ENCODE measurements at regions not wholly inside any gene's neighbourhood (a gene's known extent, or its start where the extent isn't known, plus 50 kb on each side); places are given as distances from the start of the nearest gene placed in this dataset.
"Not testable (repeated sequence)": the region's sequence is repeated elsewhere in the genome, so short reads cannot be mapped to it uniquely, and the experiment has no call there.

GRCh38 chr6:134575221-134575620 is 257.3 kb upstream of the SGK1 start:
- H3K36me3 ChIP-seq (ENCODE audit: control insufficient read depth in 2 of 3, insufficient read depth in 3 of 3, low read length in 3 of 3), result no peaks in the 10 kb centered on the region
- H3K4me3 Mint-ChIP-seq, result no peak overlapping the region
- H3K27ac ChIP-seq (ENCODE audit: low read depth, low read length), result no peak overlapping the region
- ATAC-seq (no peak), DNase-seq (no peak)
- CTCF ChIA-PET, result no interaction called here
- no peaks in the 10 kb centered on the region for H3K27me3 ChIP-seq (ENCODE audit: control insufficient read depth in 2 of 2, insufficient read depth in 2 of 2, low read length in 2 of 2)
- no peak overlapping the region for H3K27ac Mint-ChIP-seq
- peaks cover 0 to 27% (median 0%) of the 10 kb centered on the region in 5 donors for H3K27me3 Mint-ChIP-seq
- H3K36me3 Mint-ChIP-seq, result peaks cover 0 to 27% (median 5%) of the 10 kb centered on the region in 5 donors
- intact Hi-C loops (cut with micrococcal nuclease), result no loop called here
- POLR2A ChIA-PET, result no interaction called here
- H3K4me3 ChIP-seq (ENCODE audit: low read length), result no peak overlapping the region
- H3K4me1 ChIP-seq (ENCODE audit: control insufficient read depth in 2 of 2, insufficient read depth in 2 of 2, low read length in 2 of 2), result no peaks in the 10 kb centered on the region
- H3K9me3 ChIP-seq (ENCODE audit: control insufficient read depth in 2 of 3, low read length in 3 of 3), result no peaks in the 10 kb centered on the region
- peaks cover 0 to 18% (median 5%) of the 10 kb centered on the region in 11 donors for H3K9me3 Mint-ChIP-seq
- peaks cover 1 to 12% (median 2%) of the 10 kb centered on the region in 7 donors for H3K4me1 Mint-ChIP-seq

- DNase-seq, result no peak
- no peaks in the 10 kb centered on the region for H3K9me3 ChIP-seq (ENCODE audit: control insufficient read depth in 2 of 3, low read length in 3 of 3)
- peaks cover 0 to 27% (median 0%) of the 10 kb centered on the region in 5 donors for H3K36me3 Mint-ChIP-seq
- ATAC-seq, result no peak
- H3K27ac Mint-ChIP-seq, result no peak overlapping the region
- H3K4me1 Mint-ChIP-seq, result peaks cover 8 to 18% (median 10%) of the 10 kb centered on the region in 7 donors
- H3K4me3 ChIP-seq (ENCODE audit: low read length), result no peak overlapping the region
- intact Hi-C loops (cut with micrococcal nuclease), result no loop called here
- peaks cover 0 to 6% of the 10 kb centered on the region in 2 donors for H3K4me1 ChIP-seq (ENCODE audit: control insufficient read depth in 2 of 2, insufficient read depth in 2 of 2, low read length in 2 of 2)
- no peaks in the 10 kb centered on the region for H3K27me3 ChIP-seq (ENCODE audit: control insufficient read depth in 2 of 2, insufficient read depth in 2 of 2, low read length in 2 of 2)
- no peak overlapping the region for H3K27ac ChIP-seq (ENCODE audit: low read depth, low read length)
- H3K27me3 Mint-ChIP-seq, result peaks cover 0 to 20% (median 0%) of the 10 kb centered on the region in 5 donors
- ChIA-PET CTCF (no interaction called here), POLR2A (no interaction called here)
- no peaks in the 10 kb centered on the region for H3K36me3 ChIP-seq (ENCODE audit: control insufficient read depth in 2 of 3, insufficient read depth in 3 of 3, low read length in 3 of 3)
- H3K4me3 Mint-ChIP-seq, result no peak overlapping the region
- H3K9me3 Mint-ChIP-seq, result peaks cover 0 to 14% (median 2%) of the 10 kb centered on the region in 11 donors
Measured at GRCh38 chr6:134574491-134574890, 256.6 kb upstream of the SGK1 start.

GRCh38 chr6:134569996-134570395 is 252.1 kb upstream of the SGK1 start:
- H3K36me3 ChIP-seq (ENCODE audit: control insufficient read depth in 2 of 3, insufficient read depth in 3 of 3, low read length in 3 of 3); H3K9me3 ChIP-seq (ENCODE audit: control insufficient read depth in 2 of 3, low read length in 3 of 3); H3K27ac ChIP-seq (ENCODE audit: low read depth, low read length); CTCF ChIA-PET; H3K4me1 ChIP-seq (ENCODE audit: control insufficient read depth in 2 of 2, insufficient read depth in 2 of 2, low read length in 2 of 2); H3K4me3 ChIP-seq (ENCODE audit: low read length); POLR2A ChIA-PET; H3K27me3 ChIP-seq (ENCODE audit: control insufficient read depth in 2 of 2, insufficient read depth in 2 of 2, low read length in 2 of 2); H3K27me3 Mint-ChIP-seq; ATAC-seq: not testable (repeated sequence)
- Mint-ChIP-seq H3K4me1 (peaks cover 9 to 31% (median 21%) of the 10 kb centered on the region in 7 donors), H3K27ac (peak overlapping the region; percentile 1 to 85 (median 68)), H3K9me3 (peaks cover 0 to 20% (median 4%) of the 10 kb centered on the region in 11 donors), H3K36me3 (peaks cover 0 to 46% (median 0%) of the 10 kb centered on the region in 5 donors), H3K4me3 (peak overlapping the region; percentile 4 to 84 (median 69))
- intact Hi-C loops (cut with micrococcal nuclease), result loop anchor here in 1 of 2 donors (5.0 kb wide), 1 partner anchor 38 kb away; no protein-coding TSS in a partner anchor
- peak in 1 of 9 donors; percentile 4 for DNase-seq

- intact Hi-C loops (cut with micrococcal nuclease), result loop anchor here in 1 of 2 donors (5.0 kb wide), 1 partner anchor 32 kb away; no protein-coding TSS in a partner anchor
- Mint-ChIP-seq H3K4me1 (peaks cover 7 to 18% (median 14%) of the 10 kb centered on the region in 7 donors), H3K27me3 (peaks cover 0 to 5% (median 0%) of the 10 kb centered on the region in 5 donors), H3K4me3 (no peak overlapping the region), H3K9me3 (peaks cover 0 to 12% (median 4%) of the 10 kb centered on the region in 11 donors), H3K36me3 (peaks cover 0 to 23% (median 0%) of the 10 kb centered on the region in 5 donors), H3K27ac (no peak overlapping the region)
- no peaks in the 10 kb centered on the region for H3K9me3 ChIP-seq (ENCODE audit: control insufficient read depth in 2 of 3, low read length in 3 of 3)
- POLR2A ChIA-PET, result no interaction called here
- DNase-seq (no peak), ATAC-seq (no peak)
- no peaks in the 10 kb centered on the region for H3K36me3 ChIP-seq (ENCODE audit: control insufficient read depth in 2 of 3, insufficient read depth in 3 of 3, low read length in 3 of 3)
- peaks cover 0 to 4% of the 10 kb centered on the region in 2 donors for H3K4me1 ChIP-seq (ENCODE audit: control insufficient read depth in 2 of 2, insufficient read depth in 2 of 2, low read length in 2 of 2)
- H3K27ac ChIP-seq (ENCODE audit: low read depth, low read length), result no peak overlapping the region
- no peak overlapping the region for H3K4me3 ChIP-seq (ENCODE audit: low read length)
- CTCF ChIA-PET, result no interaction called here
- no peaks in the 10 kb centered on the region for H3K27me3 ChIP-seq (ENCODE audit: control insufficient read depth in 2 of 2, insufficient read depth in 2 of 2, low read length in 2 of 2)
Measured at GRCh38 chr6:134564705-134565104, 246.8 kb upstream of the SGK1 start.

GRCh38 chr6:134560019-134560418 is 242.1 kb upstream of the SGK1 start:
- ChIA-PET CTCF (no interaction called here), POLR2A (no interaction called here)
- intact Hi-C loops (cut with micrococcal nuclease), result no loop called here
- ATAC-seq (no peak), DNase-seq (no peak)
- H3K9me3 ChIP-seq (ENCODE audit: control insufficient read depth in 2 of 3, low read length in 3 of 3), result no peaks in the 10 kb centered on the region
- no peak overlapping the region for H3K27ac Mint-ChIP-seq
- no peaks in the 10 kb centered on the region for H3K36me3 ChIP-seq (ENCODE audit: control insufficient read depth in 2 of 3, insufficient read depth in 3 of 3, low read length in 3 of 3)
- H3K4me3 Mint-ChIP-seq, result no peak overlapping the region
- H3K36me3 Mint-ChIP-seq, result peaks cover 0 to 6% (median 3%) of the 10 kb centered on the region in 5 donors
- H3K4me1 ChIP-seq (ENCODE audit: control insufficient read depth in 2 of 2, insufficient read depth in 2 of 2, low read length in 2 of 2), result no peaks in the 10 kb centered on the region
- H3K27ac ChIP-seq (ENCODE audit: low read depth, low read length), result no peak overlapping the region
- H3K9me3 Mint-ChIP-seq, result peaks cover 0 to 8% (median 1%) of the 10 kb centered on the region in 11 donors
- H3K27me3 Mint-ChIP-seq, result peaks cover 0 to 12% (median 0%) of the 10 kb centered on the region in 5 donors
- H3K27me3 ChIP-seq (ENCODE audit: control insufficient read depth in 2 of 2, insufficient read depth in 2 of 2, low read length in 2 of 2), result no peaks in the 10 kb centered on the region
- H3K4me1 Mint-ChIP-seq, result peaks cover 0 to 5% (median 0%) of the 10 kb centered on the region in 7 donors
- no peak overlapping the region for H3K4me3 ChIP-seq (ENCODE audit: low read length)

- H3K27me3 ChIP-seq (ENCODE audit: control insufficient read depth in 2 of 2, insufficient read depth in 2 of 2, low read length in 2 of 2), result no peaks in the 10 kb centered on the region
- H3K27ac Mint-ChIP-seq, result no peak overlapping the region
- no peak overlapping the region for H3K4me3 Mint-ChIP-seq
- peaks cover 0 to 9% (median 5%) of the 10 kb centered on the region in 11 donors for H3K9me3 Mint-ChIP-seq
- no peaks in the 10 kb centered on the region for H3K9me3 ChIP-seq (ENCODE audit: control insufficient read depth in 2 of 3, low read length in 3 of 3)
- intact Hi-C loops (cut with micrococcal nuclease), result no loop called here
- no peaks in the 10 kb centered on the region for H3K4me1 ChIP-seq (ENCODE audit: control insufficient read depth in 2 of 2, insufficient read depth in 2 of 2, low read length in 2 of 2)
- H3K36me3 Mint-ChIP-seq, result peaks cover 0 to 9% (median 3%) of the 10 kb centered on the region in 5 donors
- peaks cover 0 to 1% (median 0%) of the 10 kb centered on the region in 7 donors for H3K4me1 Mint-ChIP-seq
- ChIA-PET POLR2A (no interaction called here), CTCF (no interaction called here)
- H3K36me3 ChIP-seq (ENCODE audit: control insufficient read depth in 2 of 3, insufficient read depth in 3 of 3, low read length in 3 of 3), result no peaks in the 10 kb centered on the region
- peaks cover 0 to 11% (median 0%) of the 10 kb centered on the region in 5 donors for H3K27me3 Mint-ChIP-seq
- DNase-seq, result no peak
- H3K4me3 ChIP-seq (ENCODE audit: low read length), result no peak overlapping the region
- no peak for ATAC-seq
- no peak overlapping the region for H3K27ac ChIP-seq (ENCODE audit: low read depth, low read length)
Measured at GRCh38 chr6:134557509-134557908, 239.6 kb upstream of the SGK1 start.

- no peak for ATAC-seq
Measured at GRCh38 chr6:134555672-134556071, 237.8 kb upstream of the SGK1 start.

More at GRCh38 chr6:134555672-134556071, 237.8 kb upstream of the SGK1 start:
- H3K4me1 ChIP-seq (ENCODE audit: control insufficient read depth in 2 of 2, insufficient read depth in 2 of 2, low read length in 2 of 2), result no peaks in the 10 kb centered on the region
- H3K27ac ChIP-seq (ENCODE audit: low read depth, low read length), result no peak overlapping the region
- no peaks in the 10 kb centered on the region for H3K36me3 ChIP-seq (ENCODE audit: control insufficient read depth in 2 of 3, insufficient read depth in 3 of 3, low read length in 3 of 3)
- no peak for DNase-seq
- Mint-ChIP-seq H3K27me3 (peaks cover 0 to 18% (median 0%) of the 10 kb centered on the region in 5 donors), H3K9me3 (peaks cover 0 to 9% (median 4%) of the 10 kb centered on the region in 11 donors), H3K27ac (no peak overlapping the region), H3K36me3 (peaks cover 0 to 9% (median 8%) of the 10 kb centered on the region in 5 donors), H3K4me1 (no peaks in the 10 kb centered on the region), H3K4me3 (no peak overlapping the region)
- ChIA-PET CTCF (no interaction called here), POLR2A (no interaction called here)
- intact Hi-C loops (cut with micrococcal nuclease), result no loop called here
- no peak overlapping the region for H3K4me3 ChIP-seq (ENCODE audit: low read length)
- no peaks in the 10 kb centered on the region for H3K27me3 ChIP-seq (ENCODE audit: control insufficient read depth in 2 of 2, insufficient read depth in 2 of 2, low read length in 2 of 2)
- H3K9me3 ChIP-seq (ENCODE audit: control insufficient read depth in 2 of 3, low read length in 3 of 3), result no peaks in the 10 kb centered on the region
